ENCODE measurements at regions not wholly inside any gene's neighbourhood (a gene's known extent, or its start where the extent isn't known, plus 50 kb on each side); places are given as distances from the start of the nearest gene placed in this dataset.

DNA sequence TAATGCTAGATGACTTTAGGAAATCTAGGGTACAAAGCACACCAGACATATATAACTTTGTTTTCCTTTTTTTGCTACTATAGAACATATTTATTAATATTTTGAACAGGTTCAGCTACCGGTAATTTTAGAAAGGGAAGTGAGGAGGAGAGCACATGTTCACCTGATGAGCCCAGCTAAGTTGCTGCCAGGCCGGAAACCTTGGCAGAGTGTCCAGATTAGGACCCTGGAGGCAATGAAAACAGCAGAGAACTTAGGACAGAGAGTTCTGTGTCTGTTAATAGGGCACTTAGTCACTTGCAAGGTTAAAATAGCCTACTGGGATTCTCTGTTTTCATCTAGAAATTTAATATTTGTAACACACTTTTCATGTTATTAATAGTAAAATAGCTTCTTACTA is 348.9 kb upstream of the CPEB2 start:
- no peaks in the 10 kb centered on the region for H4K20me1 ChIP-seq (ENCODE audit: control insufficient read depth, extremely low read depth, insufficient read depth, low read length)

DNA sequence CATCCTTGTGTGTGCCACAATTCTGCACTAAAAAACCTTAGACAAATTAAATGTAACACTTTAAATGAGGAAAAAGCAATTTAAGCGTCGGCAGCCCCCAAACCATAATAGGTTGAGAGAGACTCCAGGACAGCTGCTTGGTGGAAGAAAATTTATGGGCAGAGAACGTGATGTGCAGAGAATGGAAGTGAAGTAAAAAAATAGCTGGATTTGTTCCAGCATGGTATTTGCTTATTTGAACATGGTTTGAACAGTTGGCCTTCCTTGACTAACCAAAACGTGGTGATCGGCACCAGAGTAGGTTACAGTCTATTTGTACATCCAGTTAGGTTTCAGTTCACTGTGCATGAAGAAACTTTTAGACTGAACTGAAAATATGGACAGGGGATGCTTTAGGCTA is 343.0 kb upstream of the CPEB2 start:
- no peaks in the 10 kb centered on the region for H3K79me2 ChIP-seq (ENCODE audit: control insufficient read depth, insufficient read depth, low read length)
- dilution Hi-C loops (cut with MboI; ENCODE audit: extremely low pct_ligation_motif_present, low sequenced_read_pairs) = no loop called here
- no peaks in the 10 kb centered on the region for H4K20me1 ChIP-seq (ENCODE audit: control insufficient read depth, extremely low read depth, insufficient read depth, low read length)
- no peak overlapping the region for H3K27ac ChIP-seq (ENCODE audit: control insufficient read depth, insufficient read depth, low read length)
- H2AFZ ChIP-seq (ENCODE audit: control insufficient read depth, low read length) = no peak overlapping the region
- no peaks in the 10 kb centered on the region for H3K9me3 ChIP-seq (ENCODE audit: control insufficient read depth, low read depth, low read length)
- no peaks in the 10 kb centered on the region for H3K9me1 ChIP-seq (ENCODE audit: control insufficient read depth, extremely low read depth, insufficient read depth, low read length)
- no peak for TF ChIP-seq EZH2 (IDR thresholded peaks at IDR 0.05; ENCODE audit: low read length)
- TF ChIP-seq, protein P1, sequence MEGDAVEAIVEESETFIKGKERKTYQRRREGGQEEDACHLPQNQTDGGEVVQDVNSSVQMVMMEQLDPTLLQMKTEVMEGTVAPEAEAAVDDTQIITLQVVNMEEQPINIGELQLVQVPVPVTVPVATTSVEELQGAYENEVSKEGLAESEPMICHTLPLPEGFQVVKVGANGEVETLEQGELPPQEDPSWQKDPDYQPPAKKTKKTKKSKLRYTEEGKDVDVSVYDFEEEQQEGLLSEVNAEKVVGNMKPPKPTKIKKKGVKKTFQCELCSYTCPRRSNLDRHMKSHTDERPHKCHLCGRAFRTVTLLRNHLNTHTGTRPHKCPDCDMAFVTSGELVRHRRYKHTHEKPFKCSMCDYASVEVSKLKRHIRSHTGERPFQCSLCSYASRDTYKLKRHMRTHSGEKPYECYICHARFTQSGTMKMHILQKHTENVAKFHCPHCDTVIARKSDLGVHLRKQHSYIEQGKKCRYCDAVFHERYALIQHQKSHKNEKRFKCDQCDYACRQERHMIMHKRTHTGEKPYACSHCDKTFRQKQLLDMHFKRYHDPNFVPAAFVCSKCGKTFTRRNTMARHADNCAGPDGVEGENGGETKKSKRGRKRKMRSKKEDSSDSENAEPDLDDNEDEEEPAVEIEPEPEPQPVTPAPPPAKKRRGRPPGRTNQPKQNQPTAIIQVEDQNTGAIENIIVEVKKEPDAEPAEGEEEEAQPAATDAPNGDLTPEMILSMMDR (optimal IDR thresholded peaks at IDR 0.05 in 1 of 3, IDR thresholded peaks at IDR 0.05 in 1 of 3, conservative IDR thresholded peaks at IDR 0.05 in 1 of 3; ENCODE audit: extremely low read depth in 1 of 3, insufficient read depth in 2 of 3, low read length in 3 of 3) = no peak
- FAIRE-seq = no peak
- H3K27me3 ChIP-seq (ENCODE audit: control insufficient read depth, extremely low read depth, insufficient read depth, low read length) = no peaks in the 10 kb centered on the region
- H3K36me3 ChIP-seq (ENCODE audit: control insufficient read depth in 2 of 2, extremely low read depth in 1 of 2, insufficient read depth in 2 of 2, low read length in 2 of 2) = no peaks in the 10 kb centered on the region
- no peak for DNase-seq (ENCODE audit: low read depth, low spot score)
- no peaks in the 10 kb centered on the region for H3K4me1 ChIP-seq (ENCODE audit: control insufficient read depth, extremely low read depth, insufficient read depth, low read length)
- no peak overlapping the region for H3K4me3 ChIP-seq (ENCODE audit: control insufficient read depth in 2 of 3, extremely low read depth in 1 of 3, insufficient read depth in 2 of 3, low read depth in 1 of 3, low read length in 3 of 3)
- no peak overlapping the region for H3K9ac ChIP-seq (ENCODE audit: control insufficient read depth, extremely low read depth, insufficient read depth, low read length)
- no peak overlapping the region for H3K4me2 ChIP-seq (ENCODE audit: control insufficient read depth, extremely low read depth, insufficient read depth, low read depth, low read length)

More for the DNA sequence above, 348.9 kb upstream of the CPEB2 start:
- H3K4me2 ChIP-seq (ENCODE audit: control insufficient read depth, extremely low read depth, insufficient read depth, low read depth, low read length) = no peak overlapping the region
- no peak overlapping the region for H3K9ac ChIP-seq (ENCODE audit: control insufficient read depth, extremely low read depth, insufficient read depth, low read length)
- FAIRE-seq (no peak), DNase-seq (ENCODE audit: low read depth, low spot score) (no peak)
- dilution Hi-C loops (cut with MboI; ENCODE audit: extremely low pct_ligation_motif_present, low sequenced_read_pairs) = no loop called here
- H3K27ac ChIP-seq (ENCODE audit: control insufficient read depth, insufficient read depth, low read length) = no peak overlapping the region
- no peak overlapping the region for H2AFZ ChIP-seq (ENCODE audit: control insufficient read depth, low read length)
- no peaks in the 10 kb centered on the region for H3K4me1 ChIP-seq (ENCODE audit: control insufficient read depth, extremely low read depth, insufficient read depth, low read length)
- no peak for TF ChIP-seq EZH2 (IDR thresholded peaks at IDR 0.05; ENCODE audit: low read length)
- TF ChIP-seq, protein P1 (optimal IDR thresholded peaks at IDR 0.05 in 1 of 3, IDR thresholded peaks at IDR 0.05 in 1 of 3, conservative IDR thresholded peaks at IDR 0.05 in 1 of 3; ENCODE audit: extremely low read depth in 1 of 3, insufficient read depth in 2 of 3, low read length in 3 of 3) = no peak
- H3K4me3 ChIP-seq (ENCODE audit: control insufficient read depth in 2 of 3, extremely low read depth in 1 of 3, insufficient read depth in 2 of 3, low read depth in 1 of 3, low read length in 3 of 3) = no peak overlapping the region
- H3K9me3 ChIP-seq (ENCODE audit: control insufficient read depth, low read depth, low read length) = no peaks in the 10 kb centered on the region
- H3K9me1 ChIP-seq (ENCODE audit: control insufficient read depth, extremely low read depth, insufficient read depth, low read length) = no peaks in the 10 kb centered on the region
- H3K36me3 ChIP-seq (ENCODE audit: control insufficient read depth in 2 of 2, extremely low read depth in 1 of 2, insufficient read depth in 2 of 2, low read length in 2 of 2) = no peaks in the 10 kb centered on the region
- no peaks in the 10 kb centered on the region for H3K79me2 ChIP-seq (ENCODE audit: control insufficient read depth, insufficient read depth, low read length)
- no peaks in the 10 kb centered on the region for H3K27me3 ChIP-seq (ENCODE audit: control insufficient read depth, extremely low read depth, insufficient read depth, low read length)
